B cell (primary cell): ENCODE measurements at regions not wholly inside any gene's neighbourhood (a gene's known extent, or its start where the extent isn't known, plus 50 kb on each side); places are given as distances from the start of the nearest gene placed in this dataset.

ENCODE experiments used
- ATAC-seq: fragments of 200-7000 bp; cut with Tn5 transposase; one replicate; pipeline ENCODE4 v1.10.0; 2021; ENCODE audit warnings: low read depth, mild to moderate bottlenecking, moderate number of reproducible peaks, moderate library complexity
- CTCF ChIA-PET: fragments of 350-600 bp; sonication (Branson Sonifier 250); formaldehyde crosslinking; loops from one replicate; lab custom pipeline; 2021; ENCODE audit warnings: antibody characterized with exemption, inconsistent platforms; lab: Charles Lee
- POLR2A ChIA-PET: fragments of 350-600 bp; sonication (Branson Sonifier 250); formaldehyde crosslinking; loops from one replicate; lab custom pipeline; 2021; ENCODE audit warnings: antibody characterized with exemption; lab: Charles Lee
- DNase-seq: peaks from one replicate; pipeline ENCODE4 v3.0.0; 2013
- H2AFZ ChIP-seq: 2 replicates; pipeline ENCODE4 v1.6.1; 2012; ENCODE audit warnings: mild to moderate bottlenecking, low read depth, low read length; ENCODE audit not compliant: insufficient read depth, poor library complexity, severe bottlenecking
- H3K27ac ChIP-seq, 2 donors: 1 replicate in 1 of 2; 2 replicates in 1 of 2; pipeline ENCODE4 v1.5.1; 2012 to 2013; ENCODE audit warnings: low read length in 2 of 2, mild to moderate bottlenecking in 2 of 2, moderate library complexity in 1 of 2
- H3K27me3 ChIP-seq, 4 experiments: fragments of 200-600 bp in 1 of 4; sonication (generic) in 1 of 4; replicated peaks in 1 of 4; 1 replicate in 2 of 4; 2 replicates in 2 of 4; pipeline versions ENCODE4 v1.6.1 to v1.7.0; 2013 to 2016; ENCODE audit warnings: low read length in 3 of 4, mild to moderate bottlenecking in 2 of 4, mixed read lengths in 1 of 4, moderate library complexity in 1 of 4; ENCODE audit not compliant: insufficient read depth in 4 of 4, control insufficient read depth in 3 of 4; ENCODE audit errors: control extremely low read depth in 1 of 4
- H3K36me3 ChIP-seq, 2 experiments: replicated peaks in 1 of 2; 1 replicate in 1 of 2; 2 replicates in 1 of 2; pipeline versions ENCODE4 v1.6.1 to v1.7.1; 2013; ENCODE audit warnings: low read length in 1 of 2; ENCODE audit not compliant: insufficient read depth in 2 of 2, control insufficient read depth in 1 of 2; ENCODE audit errors: control extremely low read depth in 1 of 2, extremely low read depth in 1 of 2
- H3K4me1 ChIP-seq, 2 donors: fragments of 200-600 bp in 1 of 2; sonication (generic) in 1 of 2; 1 replicate in 1 of 2; 2 replicates in 1 of 2; pipeline versions ENCODE4 v1.5.1 to v1.6.1; 2013 to 2017; ENCODE audit warnings: low read length in 2 of 2; ENCODE audit not compliant: control insufficient read depth in 2 of 2, insufficient read depth in 2 of 2
- H3K4me2 ChIP-seq: replicated peaks from 2 replicates; pipeline ENCODE3; 2012; ENCODE audit warnings: mild to moderate bottlenecking, low read depth, low read length; ENCODE audit not compliant: poor library complexity, severe bottlenecking
- H3K4me3 ChIP-seq, 5 experiments: fragments of 200-600 bp in 1 of 5; sonication (generic) in 1 of 5; 1 replicate in 3 of 5; 2 replicates in 2 of 5; pipeline versions ENCODE4 v1.5.1 to v1.7.0; 2011 to 2016; ENCODE audit warnings: low read length in 4 of 5, mild to moderate bottlenecking in 4 of 5, low read depth in 2 of 5, control low read depth in 1 of 5, moderate library complexity in 1 of 5; ENCODE audit not compliant: insufficient read depth in 1 of 5; ENCODE audit errors: control extremely low read depth in 1 of 5, extremely low read depth in 1 of 5
- H3K79me2 ChIP-seq: fragments of 200-600 bp; sonication (generic); one replicate; pipeline ENCODE4 v1.6.0; 2016; ENCODE audit warnings: low read length; ENCODE audit not compliant: control insufficient read depth, insufficient read depth
- H3K9ac ChIP-seq: fragments of 200-600 bp; sonication (generic); 2 replicates; pipeline ENCODE4 v1.6.1; 2017; ENCODE audit warnings: mild to moderate bottlenecking, low read length, moderate library complexity
- H3K9me3 ChIP-seq, 3 donors: one replicate each; pipeline versions ENCODE4 v1.6.1 to v1.7.1; 2013; ENCODE audit warnings: low read length in 2 of 3; ENCODE audit not compliant: control insufficient read depth in 2 of 3, insufficient read depth in 1 of 3; ENCODE audit errors: control extremely low read depth in 1 of 3
- H4K20me1 ChIP-seq: 2 replicates; pipeline ENCODE4 v1.6.0; 2012; ENCODE audit warnings: mild to moderate bottlenecking, low read length; ENCODE audit not compliant: insufficient read depth, control insufficient read depth, poor library complexity, severe bottlenecking
- H3K27ac Mint-ChIP-seq: one replicate; pipeline ENCODE4 v1.8.0; 2021; ENCODE audit warnings: mixed read lengths
- H3K27me3 Mint-ChIP-seq: one replicate; pipeline ENCODE4 v1.8.0; 2021; ENCODE audit warnings: mixed read lengths
- H3K4me1 Mint-ChIP-seq: one replicate; pipeline ENCODE4 v1.8.0; 2021; ENCODE audit warnings: mixed read lengths
- H3K4me3 Mint-ChIP-seq: one replicate; pipeline ENCODE4 v1.8.0; 2021; ENCODE audit warnings: mixed read lengths
- H3K9me3 Mint-ChIP-seq: one replicate; pipeline ENCODE4 v1.8.0; 2022; ENCODE audit warnings: mixed read lengths; ENCODE audit not compliant: insufficient read depth
- CTCF ChIP-seq: fragments of 200-600 bp; IDR thresholded peaks from one replicate; pipeline ENCODE4 v1.8.0; 2022; ENCODE audit warnings: antibody characterized with exemption, mild to moderate bottlenecking
- EZH2 ChIP-seq: IDR thresholded peaks from 2 replicates; pipeline ENCODE4 v1.6.1; 2012; ENCODE audit warnings: borderline replicate concordance, low read depth, mild to moderate bottlenecking, moderate library complexity, low read length; ENCODE audit not compliant: insufficient read depth, poor library complexity, severe bottlenecking
- WGBS: methylation state at CpG from one replicate; pipeline ENCODE4 v1.1.5; 2013; ENCODE audit warnings: missing lambda C conversion rate; ENCODE audit not compliant: insufficient coverage; 5-methylcytosine and 5-hydroxymethylcytosine counted together
- intact Hi-C: fragments of 100-400 bp; cut with micrococcal nuclease; formaldehyde crosslinking; loops from one replicate; pipeline ENCODE4 v1.10.0; 2022

- H3K27me3 ChIP-seq, result no peaks in the 10 kb centered on the region
- H3K4me2 ChIP-seq, result peak overlapping the region; percentile 23
- H3K36me3 ChIP-seq, result no peaks in the 10 kb centered on the region
- ATAC-seq (peak; percentile 88), DNase-seq (peak; percentile 87)
- intact Hi-C loops, result loop anchor here (1.0 to 2.0 kb wide), 9 partner anchors 70 to 410 kb away; no protein-coding TSS in a partner anchor
- Mint-ChIP-seq H3K4me3 (peak overlapping the region; percentile 2), H3K4me1 (peaks cover 21% of the 10 kb centered on the region), H3K9me3 (no peaks in the 10 kb centered on the region), H3K27me3 (no peaks in the 10 kb centered on the region), H3K27ac (peak overlapping the region; percentile 74)
- H2AFZ ChIP-seq, result peak overlapping the region; percentile 19
- no peak for TF ChIP-seq EZH2
- peak; percentile 99 for TF ChIP-seq CTCF
- 21% methylated on average over 17 of the region's 19 CpGs for WGBS
- POLR2A ChIA-PET, result interaction anchor here (0.8 to 1.9 kb wide), 4 partner anchors 70 to 184 kb away, joined by 3 to 5 read pairs (median 3); no protein-coding TSS in a partner anchor
- no peaks in the 10 kb centered on the region for H3K9me3 ChIP-seq
- no peak overlapping the region for H3K9ac ChIP-seq
- H3K4me1 ChIP-seq, result peaks cover 4 to 16% of the 10 kb centered on the region in 2 donors
- no peaks in the 10 kb centered on the region for H3K79me2 ChIP-seq
- CTCF ChIA-PET, result interaction anchor here (0.7 to 5.3 kb wide), 68 partner anchors 9 to 583 kb away, joined by 3 to 60 read pairs (median 6); partner anchors contain the start of genes NEK6 and PSMB7
- H3K27ac ChIP-seq, result no peak overlapping the region
- no peaks in the 10 kb centered on the region for H4K20me1 ChIP-seq
- no peak overlapping the region for H3K4me3 ChIP-seq
Observed at GRCh38 chr9:124126648-124127646, 115.4 kb downstream of the LHX2 start.
